Activated CD4-positive, alpha-beta T cell treated with anti-CD3 and anti-CD28 coated beads, Interleukin-2, amount 10 ng/mL, durations not matched to agents 7 days and 5 days (primary cell): ENCODE measurements at regions not wholly inside any gene's neighbourhood (a gene's known extent, or its start where the extent isn't known, plus 50 kb on each side); places are given as distances from the start of the nearest gene placed in this dataset.

Source experiments
- CTCF ChIA-PET: fragments of 350-600 bp; sonication (Branson Sonifier 250); formaldehyde crosslinking; loops from one replicate; lab custom pipeline; 2021; ENCODE audit warnings: antibody characterized with exemption; lab: Charles Lee
- POLR2A ChIA-PET: fragments of 350-600 bp; sonication (Branson Sonifier 250); formaldehyde crosslinking; loops from one replicate; lab custom pipeline; 2021; ENCODE audit warnings: antibody characterized with exemption; lab: Charles Lee
- DNase-seq: peaks from one replicate; pipeline ENCODE4 v3.0.0-alpha.2; 2020
- H3K27ac Mint-ChIP-seq: one replicate; pipeline ENCODE4 v1.8.0; 2021; ENCODE audit warnings: mild to moderate bottlenecking, moderate library complexity, mixed read lengths
- H3K27me3 Mint-ChIP-seq: one replicate; pipeline ENCODE4 v1.8.0; 2021; ENCODE audit warnings: mixed read lengths
- H3K36me3 Mint-ChIP-seq: one replicate; pipeline ENCODE4 v1.8.0; 2021; ENCODE audit warnings: low read depth, mixed read lengths
- H3K4me1 Mint-ChIP-seq: one replicate; pipeline ENCODE4 v1.8.0; 2021; ENCODE audit warnings: mixed read lengths
- H3K4me3 Mint-ChIP-seq: one replicate; pipeline ENCODE4 v1.8.0; 2021; ENCODE audit warnings: mild to moderate bottlenecking, moderate library complexity, mixed read lengths
- H3K9me3 Mint-ChIP-seq: one replicate; pipeline ENCODE4 v1.8.0; 2021; ENCODE audit warnings: mixed read lengths

- no peaks in the 10 kb centered on the region for H3K4me1 Mint-ChIP-seq
- no peak overlapping the region for H3K27ac Mint-ChIP-seq
- ChIA-PET POLR2A (no interaction called here), CTCF (no interaction called here)
- H3K27me3 Mint-ChIP-seq: no peaks in the 10 kb centered on the region
- H3K36me3 Mint-ChIP-seq: no peaks in the 10 kb centered on the region
- no peak for DNase-seq
- no peaks in the 10 kb centered on the region for H3K9me3 Mint-ChIP-seq
- no peak overlapping the region for H3K4me3 Mint-ChIP-seq
Observed at GRCh38 chr2:59713577-59713976, 839.9 kb downstream of the BCL11A start.

- Mint-ChIP-seq H3K27ac (no peak overlapping the region), H3K36me3 (no peaks in the 10 kb centered on the region), H3K27me3 (no peaks in the 10 kb centered on the region), H3K4me3 (no peak overlapping the region), H3K4me1 (no peaks in the 10 kb centered on the region), H3K9me3 (no peaks in the 10 kb centered on the region)
- DNase-seq: no peak
- ChIA-PET POLR2A (no interaction called here), CTCF (no interaction called here)
Observed at GRCh38 chr2:59711121-59711520, 842.3 kb downstream of the BCL11A start.

DNA sequence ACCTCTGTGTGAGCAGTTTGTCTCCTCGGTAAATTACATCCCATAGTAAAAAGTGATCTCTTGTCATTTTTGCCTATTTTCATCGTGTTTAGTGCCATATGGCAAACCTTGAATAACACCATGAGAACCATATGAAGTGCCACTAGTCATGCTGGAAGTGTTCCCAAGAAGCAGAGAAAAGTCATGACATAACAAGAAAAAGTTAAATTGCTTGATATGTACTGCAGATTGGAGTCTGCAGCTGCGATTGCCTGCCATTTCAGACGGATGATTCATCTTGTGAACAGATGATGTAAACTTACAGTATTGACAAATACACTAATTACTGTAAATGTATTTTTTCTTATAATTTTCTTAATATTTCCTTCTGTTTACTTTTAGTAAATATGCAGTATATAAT, 846.7 kb downstream of the BCL11A start:
- H3K36me3 Mint-ChIP-seq: no peaks in the 10 kb centered on the region

DNA sequence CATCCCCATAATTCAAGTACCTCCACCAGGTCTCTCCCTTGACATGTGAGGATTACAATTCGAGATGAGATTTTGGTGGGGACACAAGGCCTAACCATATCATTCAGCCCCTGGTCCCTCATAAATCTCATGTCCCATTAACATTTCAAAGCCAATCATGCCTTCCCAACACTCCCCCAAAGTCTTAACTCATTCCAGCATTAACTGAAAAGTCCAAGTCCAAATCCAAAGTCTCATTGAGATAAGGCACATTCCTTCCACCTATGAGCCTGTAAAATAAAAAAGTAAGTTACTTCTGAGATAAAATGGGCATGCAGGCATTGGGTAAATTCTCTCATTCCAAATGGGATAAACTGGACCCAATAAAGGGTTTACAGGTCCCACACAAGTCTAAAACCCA, 849.7 kb downstream of the BCL11A start:
- H3K27ac Mint-ChIP-seq: no peak overlapping the region
- ChIA-PET CTCF (no interaction called here), POLR2A (no interaction called here)
- no peaks in the 10 kb centered on the region for H3K27me3 Mint-ChIP-seq
- H3K4me3 Mint-ChIP-seq: no peak overlapping the region
- no peak for DNase-seq
- no peaks in the 10 kb centered on the region for H3K36me3 Mint-ChIP-seq
- peaks cover 2% of the 10 kb centered on the region for H3K9me3 Mint-ChIP-seq
- H3K4me1 Mint-ChIP-seq: no peaks in the 10 kb centered on the region

More for the DNA sequence above, 846.7 kb downstream of the BCL11A start:
- ChIA-PET POLR2A (no interaction called here), CTCF (no interaction called here)
- Mint-ChIP-seq H3K4me1 (no peaks in the 10 kb centered on the region), H3K27ac (no peak overlapping the region), H3K27me3 (no peaks in the 10 kb centered on the region), H3K9me3 (peaks cover 2% of the 10 kb centered on the region), H3K4me3 (no peak overlapping the region)
- no peak for DNase-seq

DNA sequence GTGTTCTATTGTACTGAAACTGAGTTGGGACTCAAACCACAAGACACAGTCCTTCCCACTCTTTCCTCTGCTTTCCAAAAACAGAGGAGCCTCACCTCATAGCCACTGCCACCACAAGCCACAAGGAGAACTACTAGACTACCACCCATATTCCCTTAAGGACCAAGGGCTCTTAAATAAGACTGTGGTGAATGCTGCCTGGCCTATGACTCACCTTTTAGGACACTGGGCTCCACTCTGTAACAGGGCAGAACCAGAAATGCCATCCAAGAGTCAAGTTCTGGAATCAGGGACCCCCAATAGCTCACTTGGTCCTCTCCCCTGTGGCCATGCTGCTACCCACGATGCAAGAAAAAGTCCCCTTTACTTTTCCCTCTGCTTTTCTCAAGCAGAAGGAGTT, 851.4 kb downstream of the BCL11A start:
- H3K9me3 Mint-ChIP-seq: peaks cover 2% of the 10 kb centered on the region
- no peak for DNase-seq

GRCh38 chr2:59701271-59701994, 852.0 kb downstream of the BCL11A start:
- Mint-ChIP-seq H3K4me1 (no peaks in the 10 kb centered on the region), H3K36me3 (no peaks in the 10 kb centered on the region), H3K27me3 (no peaks in the 10 kb centered on the region), H3K9me3 (peaks cover 2% of the 10 kb centered on the region), H3K4me3 (no peak overlapping the region), H3K27ac (no peak overlapping the region)
- POLR2A ChIA-PET: no interaction called here
- CTCF ChIA-PET: no interaction called here
- DNase-seq: no peak

More for the DNA sequence above, 851.4 kb downstream of the BCL11A start:
- Mint-ChIP-seq H3K27ac (no peak overlapping the region), H3K4me1 (no peaks in the 10 kb centered on the region), H3K27me3 (no peaks in the 10 kb centered on the region), H3K4me3 (no peak overlapping the region), H3K36me3 (no peaks in the 10 kb centered on the region)
- CTCF ChIA-PET: no interaction called here
- POLR2A ChIA-PET: no interaction called here

DNA sequence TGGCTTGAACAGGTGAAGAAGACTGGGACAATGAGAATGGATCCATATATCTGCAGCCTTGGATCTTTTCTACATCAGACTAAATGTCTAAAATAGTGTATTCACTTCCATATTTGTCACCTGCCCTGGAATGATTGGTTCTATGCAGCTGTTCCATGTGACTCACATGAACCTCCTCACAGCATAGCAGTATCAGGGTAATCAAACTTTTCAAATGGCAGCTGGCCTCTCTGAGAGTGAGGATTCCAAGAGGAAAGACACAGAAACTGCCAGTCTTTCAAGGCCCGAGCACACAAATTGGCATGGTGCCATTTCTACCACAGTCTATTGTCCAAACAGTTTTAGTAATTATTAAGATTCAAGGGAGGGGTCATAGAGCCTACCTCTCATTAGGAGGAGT, 859.3 kb downstream of the BCL11A start:
- DNase-seq: no peak
- H3K4me3 Mint-ChIP-seq: no peak overlapping the region
- H3K4me1 Mint-ChIP-seq: no peaks in the 10 kb centered on the region
- no peaks in the 10 kb centered on the region for H3K27me3 Mint-ChIP-seq
- H3K9me3 Mint-ChIP-seq: no peaks in the 10 kb centered on the region
- ChIA-PET POLR2A (no interaction called here), CTCF (no interaction called here)
- H3K27ac Mint-ChIP-seq: no peak overlapping the region
- H3K36me3 Mint-ChIP-seq: no peaks in the 10 kb centered on the region

- Mint-ChIP-seq H3K4me3 (no peak overlapping the region), H3K27ac (no peak overlapping the region), H3K9me3 (no peaks in the 10 kb centered on the region), H3K4me1 (no peaks in the 10 kb centered on the region), H3K27me3 (no peaks in the 10 kb centered on the region), H3K36me3 (no peaks in the 10 kb centered on the region)
- DNase-seq: no peak
- ChIA-PET POLR2A (no interaction called here), CTCF (no interaction called here)
Observed at GRCh38 chr2:59693231-59693959, 860.1 kb downstream of the BCL11A start.

DNA sequence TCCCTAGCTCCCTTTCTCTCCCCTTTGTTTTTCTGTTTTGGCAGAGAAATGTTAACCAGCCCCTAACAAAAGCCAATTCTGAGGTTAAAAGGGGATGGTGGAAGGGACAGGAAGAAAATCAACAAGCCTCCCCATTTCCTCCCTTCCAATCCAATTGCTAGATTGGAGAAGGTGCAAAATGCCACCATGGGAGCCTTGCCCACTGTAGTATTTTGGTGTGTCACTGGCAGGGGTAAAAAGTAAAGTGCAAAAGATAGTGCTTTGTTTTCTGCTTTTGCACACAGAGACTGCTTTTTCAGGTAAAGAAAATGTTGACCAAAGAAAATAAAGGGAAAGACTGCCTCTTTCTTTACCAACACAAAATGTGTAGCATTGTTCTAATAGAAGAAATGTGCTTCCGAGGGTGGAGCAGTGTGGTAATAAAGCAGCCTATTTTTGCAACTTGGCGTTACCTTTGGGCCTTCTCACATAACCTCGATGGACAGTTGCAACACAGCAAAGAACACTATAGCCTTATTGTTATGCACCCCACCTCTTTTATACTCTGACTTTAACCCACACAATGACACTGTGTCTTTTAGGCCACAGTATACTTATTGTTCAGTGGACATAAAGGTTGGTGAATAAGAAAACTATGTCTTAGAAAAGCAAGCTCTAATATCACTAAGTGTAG, 861.8 kb downstream of the BCL11A start:
- CTCF ChIA-PET: no interaction called here
- Mint-ChIP-seq H3K27me3 (no peaks in the 10 kb centered on the region), H3K4me1 (no peaks in the 10 kb centered on the region), H3K36me3 (no peaks in the 10 kb centered on the region), H3K9me3 (peaks cover 3% of the 10 kb centered on the region), H3K4me3 (no peak overlapping the region), H3K27ac (no peak overlapping the region)
- DNase-seq: no peak
- POLR2A ChIA-PET: no interaction called here

DNA sequence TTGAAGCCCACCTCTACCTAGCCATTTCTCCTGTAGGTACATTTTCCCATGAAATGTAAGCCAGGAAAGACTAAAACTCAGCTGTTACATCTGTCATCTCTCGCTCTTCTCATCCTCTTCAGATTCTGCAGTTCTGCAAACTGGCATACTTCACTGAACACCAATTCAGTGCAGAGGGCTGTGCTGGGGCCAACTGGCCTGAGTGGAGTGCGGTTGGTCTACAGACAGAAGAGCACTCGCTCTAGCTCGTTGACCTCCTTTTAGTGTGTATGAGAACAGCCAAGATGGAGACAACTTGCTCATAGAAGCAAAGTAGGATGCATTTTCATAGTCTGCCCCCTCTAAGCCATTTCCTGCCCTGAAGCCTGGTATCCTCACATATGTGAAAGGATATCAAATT, 862.6 kb downstream of the BCL11A start:
- Mint-ChIP-seq H3K4me3 (no peak overlapping the region), H3K9me3 (peaks cover 4% of the 10 kb centered on the region), H3K27ac (no peak overlapping the region), H3K36me3 (no peaks in the 10 kb centered on the region), H3K27me3 (no peaks in the 10 kb centered on the region), H3K4me1 (no peaks in the 10 kb centered on the region)
- no peak for DNase-seq
- POLR2A ChIA-PET: no interaction called here
- CTCF ChIA-PET: no interaction called here

DNA sequence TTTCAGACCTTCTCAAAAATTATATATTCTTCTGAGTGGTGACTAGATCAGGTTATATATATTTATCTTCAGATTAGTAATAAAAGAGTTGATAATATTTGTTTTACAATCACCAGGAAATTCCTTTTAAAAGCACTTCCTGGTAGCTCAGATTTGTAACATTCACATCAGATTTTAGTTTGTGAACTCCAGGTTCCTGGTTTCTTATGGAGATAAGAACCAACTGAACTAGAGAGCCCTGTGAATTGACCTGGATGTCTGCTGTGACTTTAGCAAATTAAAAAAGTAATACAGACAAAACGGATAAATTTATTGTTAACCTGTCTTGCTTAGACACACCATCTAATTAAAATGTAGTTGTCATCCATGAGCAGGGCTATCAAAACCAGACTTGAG, 868.7 kb downstream of the BCL11A start:
- no peak overlapping the region for H3K4me3 Mint-ChIP-seq
- ChIA-PET CTCF (no interaction called here), POLR2A (no interaction called here)
- no peaks in the 10 kb centered on the region for H3K27me3 Mint-ChIP-seq
- H3K9me3 Mint-ChIP-seq: peaks cover 5% of the 10 kb centered on the region
- H3K4me1 Mint-ChIP-seq: no peaks in the 10 kb centered on the region
- no peak overlapping the region for H3K27ac Mint-ChIP-seq
- no peaks in the 10 kb centered on the region for H3K36me3 Mint-ChIP-seq
- DNase-seq: no peak

DNA sequence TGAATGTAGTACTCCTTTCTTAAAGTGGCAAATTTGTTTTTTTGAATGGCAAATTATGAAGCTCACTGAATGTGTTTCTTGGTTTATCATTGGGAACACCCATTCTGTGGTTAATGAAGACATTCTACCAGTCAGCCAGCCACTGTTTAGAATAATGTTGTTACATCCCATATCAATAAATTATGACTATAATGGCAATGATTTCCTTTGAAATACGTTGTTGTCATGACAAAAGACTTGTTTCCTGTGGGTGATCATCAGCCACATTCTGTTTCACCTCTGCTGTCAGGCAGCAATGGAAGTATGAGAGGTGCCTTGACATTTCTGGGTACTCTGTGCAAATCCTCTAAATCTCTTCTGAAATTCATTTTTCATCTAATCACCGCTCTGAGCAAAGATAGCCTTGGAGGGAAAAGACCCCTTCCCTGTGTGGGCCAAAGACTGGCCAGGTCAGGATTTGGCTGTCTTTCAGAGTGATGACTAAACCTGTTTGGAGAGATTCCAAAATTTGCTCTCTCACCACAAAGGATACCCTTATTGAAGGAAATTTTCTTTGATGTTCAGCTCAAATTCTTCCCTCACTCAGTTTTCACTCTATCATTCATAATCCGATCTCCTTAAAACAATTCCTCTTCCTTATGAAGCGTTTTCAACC, 869.2 kb downstream of the BCL11A start:
- Mint-ChIP-seq H3K4me1 (no peaks in the 10 kb centered on the region), H3K4me3 (no peak overlapping the region), H3K9me3 (peaks cover 5% of the 10 kb centered on the region), H3K27me3 (no peaks in the 10 kb centered on the region), H3K27ac (no peak overlapping the region), H3K36me3 (no peaks in the 10 kb centered on the region)
- CTCF ChIA-PET: no interaction called here
- no peak for DNase-seq
- POLR2A ChIA-PET: no interaction called here

GRCh38 chr2:59680863-59681262, 872.6 kb downstream of the BCL11A start:
- Mint-ChIP-seq H3K27ac (no peak overlapping the region), H3K36me3 (no peaks in the 10 kb centered on the region), H3K27me3 (no peaks in the 10 kb centered on the region), H3K4me3 (no peak overlapping the region), H3K4me1 (no peaks in the 10 kb centered on the region), H3K9me3 (peaks cover 2% of the 10 kb centered on the region)
- DNase-seq: no peak
- ChIA-PET CTCF (no interaction called here), POLR2A (no interaction called here)
